ENCODE measurements at regions not wholly inside any gene's neighbourhood (a gene's known extent, or its start where the extent isn't known, plus 50 kb on each side); places are given as distances from the start of the nearest gene placed in this dataset.
A peak's percentile ranks its signal among the peaks of the same experiment; 100 is the strongest.

DNA sequence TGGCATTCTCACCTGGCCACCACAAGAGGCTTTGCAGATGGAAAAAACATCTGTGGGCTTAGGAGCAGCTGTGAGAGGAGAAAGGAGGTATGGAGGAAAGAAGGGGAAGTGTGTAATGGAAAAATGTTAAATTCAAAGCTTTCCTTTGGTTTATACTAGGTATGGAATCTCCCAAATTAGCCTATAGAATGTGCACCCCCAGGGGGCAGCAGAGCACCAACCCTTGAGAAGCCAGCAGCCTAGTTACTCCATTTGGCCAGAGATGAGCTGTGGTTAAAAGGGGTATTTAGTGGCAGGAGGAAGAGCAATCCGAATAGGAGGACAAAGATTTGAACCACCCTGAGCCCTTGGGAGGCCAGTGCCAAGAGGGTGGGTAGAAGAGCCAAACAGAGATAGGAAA is 97.5 kb upstream of the CTTNBP2NL start (continued):
- TF ChIP-seq NFYB (IDR thresholded peaks at IDR 0.05; ENCODE audit: extremely low read depth, insufficient read length) (no peak), YBX1 (IDR thresholded peaks at IDR 0.05) (no peak), ATF2 (CRISPR knock-in tag; IDR thresholded peaks at IDR 0.05) (no peak), RUNX1 (IDR thresholded peaks at IDR 0.05; ENCODE audit: low read depth) (no peak), ZBED1 (IDR thresholded peaks at IDR 0.05) (no peak), SIRT6 (IDR thresholded peaks at IDR 0.05; ENCODE audit: low read depth, low read length) (no peak), CBFA2T3 (IDR thresholded peaks at IDR 0.05) (no peak), KDM1A (IDR thresholded peaks at IDR 0.05) (no peak), HNRNPK (IDR thresholded peaks at IDR 0.05; ENCODE audit: low read depth, low read length, poor library complexity, severe bottlenecking) (no peak), EHMT2 (IDR thresholded peaks at IDR 0.05) (no peak), ZNF384 (IDR thresholded peaks at IDR 0.05; ENCODE audit: low read depth, low read length) (0 out of 2 replicates have a peak, but pooled peaks have one; percentile 6), ZNF695 (CRISPR knock-in tag; IDR thresholded peaks at IDR 0.05) (no peak), ZNF277 (CRISPR knock-in tag; IDR thresholded peaks at IDR 0.05; ENCODE audit: borderline replicate concordance) (no peak), CHCHD3 (CRISPR knock-in tag; IDR thresholded peaks at IDR 0.05) (no peak), MLX (CRISPR knock-in tag; conservative IDR thresholded peaks at IDR 0.05) (no peak), ESRRA (IDR thresholded peaks at IDR 0.05; ENCODE audit: borderline replicate concordance, low read depth) (0 out of 2 replicates have a peak, but pooled peaks have one; percentile 42), ZZZ3 (IDR thresholded peaks at IDR 0.05) (no peak)
- TF ChIP-seq, protein P1, sequence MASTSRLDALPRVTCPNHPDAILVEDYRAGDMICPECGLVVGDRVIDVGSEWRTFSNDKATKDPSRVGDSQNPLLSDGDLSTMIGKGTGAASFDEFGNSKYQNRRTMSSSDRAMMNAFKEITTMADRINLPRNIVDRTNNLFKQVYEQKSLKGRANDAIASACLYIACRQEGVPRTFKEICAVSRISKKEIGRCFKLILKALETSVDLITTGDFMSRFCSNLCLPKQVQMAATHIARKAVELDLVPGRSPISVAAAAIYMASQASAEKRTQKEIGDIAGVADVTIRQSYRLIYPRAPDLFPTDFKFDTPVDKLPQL (IDR thresholded peaks at IDR 0.05; ENCODE audit: extremely low read depth, insufficient read length): no peak
- TF ChIP-seq, protein P2, sequence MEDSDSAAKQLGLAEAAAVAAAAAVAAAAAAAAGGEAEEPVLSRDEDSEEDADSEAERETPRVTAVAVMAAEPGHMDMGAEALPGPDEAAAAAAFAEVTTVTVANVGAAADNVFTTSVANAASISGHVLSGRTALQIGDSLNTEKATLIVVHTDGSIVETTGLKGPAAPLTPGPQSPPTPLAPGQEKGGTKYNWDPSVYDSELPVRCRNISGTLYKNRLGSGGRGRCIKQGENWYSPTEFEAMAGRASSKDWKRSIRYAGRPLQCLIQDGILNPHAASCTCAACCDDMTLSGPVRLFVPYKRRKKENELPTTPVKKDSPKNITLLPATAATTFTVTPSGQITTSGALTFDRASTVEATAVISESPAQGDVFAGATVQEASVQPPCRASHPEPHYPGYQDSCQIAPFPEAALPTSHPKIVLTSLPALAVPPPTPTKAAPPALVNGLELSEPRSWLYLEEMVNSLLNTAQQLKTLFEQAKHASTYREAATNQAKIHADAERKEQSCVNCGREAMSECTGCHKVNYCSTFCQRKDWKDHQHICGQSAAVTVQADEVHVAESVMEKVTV (CRISPR knock-in tag; IDR thresholded peaks at IDR 0.05): peak; percentile 97
- TF ChIP-seq, protein P3, sequence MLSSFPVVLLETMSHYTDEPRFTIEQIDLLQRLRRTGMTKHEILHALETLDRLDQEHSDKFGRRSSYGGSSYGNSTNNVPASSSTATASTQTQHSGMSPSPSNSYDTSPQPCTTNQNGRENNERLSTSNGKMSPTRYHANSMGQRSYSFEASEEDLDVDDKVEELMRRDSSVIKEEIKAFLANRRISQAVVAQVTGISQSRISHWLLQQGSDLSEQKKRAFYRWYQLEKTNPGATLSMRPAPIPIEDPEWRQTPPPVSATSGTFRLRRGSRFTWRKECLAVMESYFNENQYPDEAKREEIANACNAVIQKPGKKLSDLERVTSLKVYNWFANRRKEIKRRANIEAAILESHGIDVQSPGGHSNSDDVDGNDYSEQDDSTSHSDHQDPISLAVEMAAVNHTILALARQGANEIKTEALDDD (IDR thresholded peaks at IDR 0.05): peak; percentile 67
- TF ChIP-seq, protein P4, sequence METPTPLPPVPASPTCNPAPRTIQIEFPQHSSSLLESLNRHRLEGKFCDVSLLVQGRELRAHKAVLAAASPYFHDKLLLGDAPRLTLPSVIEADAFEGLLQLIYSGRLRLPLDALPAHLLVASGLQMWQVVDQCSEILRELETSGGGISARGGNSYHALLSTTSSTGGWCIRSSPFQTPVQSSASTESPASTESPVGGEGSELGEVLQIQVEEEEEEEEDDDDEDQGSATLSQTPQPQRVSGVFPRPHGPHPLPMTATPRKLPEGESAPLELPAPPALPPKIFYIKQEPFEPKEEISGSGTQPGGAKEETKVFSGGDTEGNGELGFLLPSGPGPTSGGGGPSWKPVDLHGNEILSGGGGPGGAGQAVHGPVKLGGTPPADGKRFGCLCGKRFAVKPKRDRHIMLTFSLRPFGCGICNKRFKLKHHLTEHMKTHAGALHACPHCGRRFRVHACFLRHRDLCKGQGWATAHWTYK (CRISPR knock-in tag; IDR thresholded peaks at IDR 0.05): peak; percentile 21; the same call in 1 of the 2 replicates
- TF ChIP-seq, protein P5, sequence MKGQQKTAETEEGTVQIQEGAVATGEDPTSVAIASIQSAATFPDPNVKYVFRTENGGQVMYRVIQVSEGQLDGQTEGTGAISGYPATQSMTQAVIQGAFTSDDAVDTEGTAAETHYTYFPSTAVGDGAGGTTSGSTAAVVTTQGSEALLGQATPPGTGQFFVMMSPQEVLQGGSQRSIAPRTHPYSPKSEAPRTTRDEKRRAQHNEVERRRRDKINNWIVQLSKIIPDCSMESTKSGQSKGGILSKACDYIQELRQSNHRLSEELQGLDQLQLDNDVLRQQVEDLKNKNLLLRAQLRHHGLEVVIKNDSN (CRISPR knock-in tag; IDR thresholded peaks at IDR 0.05): no peak

All from K562 (cell line).